B cell (primary cell): ENCODE measurements at regions not wholly inside any gene's neighbourhood (a gene's known extent, or its start where the extent isn't known, plus 50 kb on each side); places are given as distances from the start of the nearest gene placed in this dataset.

Source experiments
- CTCF ChIP-seq: fragments of 200-600 bp; IDR thresholded peaks from one replicate; pipeline ENCODE4 v1.8.0; 2022; ENCODE audit warnings: antibody characterized with exemption, mild to moderate bottlenecking
- EZH2 ChIP-seq: IDR thresholded peaks from 2 replicates; pipeline ENCODE4 v1.6.1; 2012; ENCODE audit warnings: borderline replicate concordance, low read depth, mild to moderate bottlenecking, moderate library complexity, low read length; ENCODE audit not compliant: insufficient read depth, poor library complexity, severe bottlenecking

- TF ChIP-seq CTCF, result no peak
- TF ChIP-seq EZH2, result no peak
These were observed 76.2 kb upstream of the UNC5C start for GRCh38 chr4:95625020-95625419.
